H1 (cell line): ENCODE measurements at regions not wholly inside any gene's neighbourhood (a gene's known extent, or its start where the extent isn't known, plus 50 kb on each side); places are given as distances from the start of the nearest gene placed in this dataset.

Experiments
- CTCF ChIA-PET: fragments of 300-600 bp; sonication (Branson Sonifier 250); formaldehyde crosslinking; loops from one replicate; lab custom pipeline; 2021; ENCODE audit not compliant: partially characterized antibody; lab: Charles Lee
- POLR2A ChIA-PET: fragments of 300-600 bp; sonication (Branson Sonifier 250); formaldehyde crosslinking; loops from one replicate; lab custom pipeline; 2021; ENCODE audit warnings: inconsistent platforms; ENCODE audit not compliant: partially characterized antibody; lab: Charles Lee
- DNase-seq, 2 experiments: peaks; one replicate each; pipeline versions ENCODE4 v3.0.0 to v3.0.0-alpha.2; 2010 to 2022; ENCODE audit warnings: low spot score in 2 of 2, low read depth in 1 of 2, mixed read lengths in 1 of 2
- FAIRE-seq: peaks from 2 replicates; lab custom pipeline; 2011; peaks lifted over from hg19 to GRCh38; lab: Jason Lieb, UNC
- H2AFZ ChIP-seq: 2 replicates; pipeline ENCODE4 v1.8.1; 2012; ENCODE audit warnings: low read length, inconsistent platforms
- H2AK5ac ChIP-seq: 2 replicates; pipeline ENCODE4 v1.6.1; 2013; ENCODE audit warnings: low read depth, low read length
- H2BK120ac ChIP-seq: replicated peaks from 2 replicates; pipeline ENCODE3; 2013; ENCODE audit warnings: low read depth, low read length, inconsistent platforms
- H2BK12ac ChIP-seq: 2 replicates; pipeline ENCODE4 v1.6.1; 2013; ENCODE audit warnings: low read depth, low read length
- H2BK15ac ChIP-seq: 2 replicates; pipeline ENCODE4 v1.6.1; 2013; ENCODE audit warnings: low read length
- H2BK20ac ChIP-seq: 2 replicates; pipeline ENCODE4 v1.6.1; 2013; ENCODE audit warnings: low read length
- H2BK5ac ChIP-seq: 2 replicates; pipeline ENCODE4 v1.6.1; 2013; ENCODE audit warnings: low read depth, low read length
- H3K14ac ChIP-seq: 2 replicates; pipeline ENCODE4 v1.6.1; 2013; ENCODE audit warnings: inconsistent platforms; ENCODE audit not compliant: insufficient read length
- H3K18ac ChIP-seq: 2 replicates; pipeline ENCODE4 v1.6.1; 2013; ENCODE audit warnings: low read length; ENCODE audit errors: extremely low read depth
- H3K23ac ChIP-seq: 2 replicates; pipeline ENCODE4 v1.6.1; 2013; ENCODE audit warnings: inconsistent platforms; ENCODE audit not compliant: insufficient read length
- H3K23me2 ChIP-seq: 2 replicates; pipeline ENCODE4 v1.6.1; 2013; ENCODE audit warnings: low read depth, low read length
- H3K27ac ChIP-seq: 2 replicates; pipeline ENCODE4 v1.6.1; 2011; ENCODE audit warnings: low read depth, low read length, inconsistent platforms
- H3K27me3 ChIP-seq, 4 experiments: replicated peaks in 1 of 4; 1 replicate in 1 of 4; 2 replicates in 3 of 4; pipeline versions ENCODE4 v1.6.1 to v1.8.1; 2011 to 2013; ENCODE audit warnings: low read length in 3 of 4, mild to moderate bottlenecking in 3 of 4, inconsistent platforms in 2 of 4, mixed read lengths in 2 of 4, moderate library complexity in 1 of 4; ENCODE audit not compliant: control insufficient read depth in 3 of 4, insufficient read depth in 3 of 4; ENCODE audit errors: extremely low read depth in 1 of 4
- H3K36me3 ChIP-seq, 4 experiments: 2 replicates each; pipeline versions ENCODE4 v1.6.1 to v1.8.1; 2011 to 2013; ENCODE audit warnings: mild to moderate bottlenecking in 4 of 4, low read length in 3 of 4, moderate library complexity in 2 of 4, control low read depth in 1 of 4, inconsistent platforms in 1 of 4; ENCODE audit not compliant: insufficient read depth in 4 of 4, control insufficient read depth in 2 of 4
- H3K4ac ChIP-seq: replicated peaks from 2 replicates; pipeline ENCODE3; 2013; ENCODE audit warnings: low read length, low read depth, mixed read lengths, inconsistent platforms; ENCODE audit not compliant: insufficient read length
- H3K4me1 ChIP-seq, 4 experiments: replicated peaks in 1 of 4; 1 replicate in 1 of 4; 2 replicates in 3 of 4; pipeline versions ENCODE4 v1.6.1 to v1.8.1; 2011 to 2013; ENCODE audit warnings: low read length in 3 of 4, inconsistent platforms in 2 of 4, mixed read lengths in 1 of 4; ENCODE audit not compliant: insufficient read depth in 4 of 4, control insufficient read depth in 3 of 4
- H3K4me2 ChIP-seq, 2 experiments: 2 replicates each; pipeline versions ENCODE4 v1.6.1 to v1.8.1; 2011 to 2013; ENCODE audit warnings: low read depth in 2 of 2, low read length in 2 of 2, control low read depth in 1 of 2, inconsistent platforms in 1 of 2, mild to moderate bottlenecking in 1 of 2; ENCODE audit not compliant: insufficient read depth in 1 of 2
- H3K4me3 ChIP-seq, 4 experiments: fragments of 200-600, 300-600 bp in 1 of 4; sonication (generic), shearing (Covaris generic), sonication (Bioruptor Twin) in 1 of 4; 2 replicates each; pipeline versions ENCODE4 v1.5.1 to v1.8.1; 2011 to 2016; ENCODE audit warnings: low read length in 4 of 4, low read depth in 3 of 4, control low read depth in 2 of 4, inconsistent platforms in 2 of 4, mild to moderate bottlenecking in 2 of 4, mixed read lengths in 1 of 4, moderate library complexity in 1 of 4; ENCODE audit not compliant: insufficient read depth in 2 of 4; ENCODE audit errors: extremely low read depth in 1 of 4
- H3K56ac ChIP-seq: replicated peaks from 2 replicates; pipeline ENCODE3; 2013; ENCODE audit warnings: low read depth, mild to moderate bottlenecking, mixed read lengths, low read length, inconsistent platforms; ENCODE audit not compliant: insufficient read length
- H3K79me1 ChIP-seq: 2 replicates; pipeline ENCODE4 v1.6.1; 2013; ENCODE audit warnings: low read depth, low read length, control low read depth
- H3K79me2 ChIP-seq, 2 experiments: 2 replicates each; pipeline versions ENCODE4 v1.6.1 to v1.8.1; 2012 to 2013; ENCODE audit warnings: low read length in 2 of 2, mild to moderate bottlenecking in 2 of 2, inconsistent platforms in 1 of 2; ENCODE audit not compliant: insufficient read depth in 2 of 2, control insufficient read depth in 1 of 2
- H3K9ac ChIP-seq, 4 experiments: replicated peaks in 1 of 4; 1 replicate in 1 of 4; 2 replicates in 3 of 4; pipeline versions ENCODE4 v1.6.1 to v1.8.1; 2011 to 2013; ENCODE audit warnings: low read depth in 3 of 4, low read length in 3 of 4, control low read depth in 2 of 4, mild to moderate bottlenecking in 2 of 4, moderate library complexity in 2 of 4, inconsistent platforms in 1 of 4; ENCODE audit errors: extremely low read depth in 1 of 4
- H3K9me3 ChIP-seq, 2 experiments: 2 replicates each; pipeline versions ENCODE4 v1.6.1 to v1.8.1; 2012 to 2013; ENCODE audit warnings: mild to moderate bottlenecking in 2 of 2, moderate library complexity in 2 of 2, control low read depth in 1 of 2, inconsistent platforms in 1 of 2, low read depth in 1 of 2, low read length in 1 of 2, mixed read lengths in 1 of 2; ENCODE audit not compliant: insufficient read depth in 2 of 2
- H4K20me1 ChIP-seq, 2 experiments: replicated peaks in 1 of 2; 2 replicates each; pipeline versions ENCODE3 to v1.8.1; 2011 to 2013; ENCODE audit warnings: inconsistent platforms in 2 of 2, low read length in 2 of 2, mild to moderate bottlenecking in 1 of 2; ENCODE audit not compliant: insufficient read depth in 2 of 2, control insufficient read depth in 1 of 2
- H4K5ac ChIP-seq: 2 replicates; pipeline ENCODE4 v1.6.1; 2013; ENCODE audit warnings: low read length, low read depth, mixed read lengths, inconsistent platforms; ENCODE audit not compliant: insufficient read length
- H4K8ac ChIP-seq: 2 replicates; pipeline ENCODE4 v1.8.0; 2013; ENCODE audit warnings: mild to moderate bottlenecking, moderate library complexity, low read length, inconsistent platforms; ENCODE audit not compliant: insufficient read depth; ENCODE audit errors: extremely low read depth
- H4K91ac ChIP-seq: replicated peaks from 2 replicates; pipeline ENCODE3; 2013; ENCODE audit warnings: low read length, mixed read lengths, inconsistent platforms; ENCODE audit not compliant: insufficient read length
- BACH1 ChIP-seq: IDR thresholded peaks from 2 replicates; pipeline ENCODE4 v1.6.1; 2012; ENCODE audit warnings: low read length, improper control_type of control experiment
- NANOG ChIP-seq: IDR thresholded peaks from 2 replicates; pipeline ENCODE4 v1.6.1; 2011; ENCODE audit warnings: low read length, low read depth, mild to moderate bottlenecking, inconsistent platforms; ENCODE audit not compliant: insufficient read depth, poor library complexity, severe bottlenecking
- SUZ12 ChIP-seq: fragments of 200-600 bp; sonication (generic); IDR thresholded peaks from 2 replicates; pipeline ENCODE4 v1.6.1; 2012; ENCODE audit warnings: mild to moderate bottlenecking, inconsistent platforms, low read length, moderate library complexity, mixed read lengths
- WGBS, 2 experiments: shearing (Covaris generic) in 1 of 2; methylation state at CpG; one replicate each; pipeline versions ENCODE4 v1.1.6 to v1.1.7; 2013 to 2015; ENCODE audit warnings: low lambda C conversion rate in 2 of 2, mixed read lengths in 2 of 2, inconsistent platforms in 1 of 2, low coverage in 1 of 2, missing lambda C conversion rate in 1 of 2; ENCODE audit not compliant: insufficient replicate concordance in 2 of 2, insufficient coverage in 1 of 2, insufficient read length in 1 of 2; ENCODE audit errors: extremely low coverage in 1 of 2, missing lambda C conversion rate in 1 of 2; 5-methylcytosine and 5-hydroxymethylcytosine counted together

GRCh38 chr12:88733008-88733407, 152.7 kb upstream of the KITLG start:
- no peak overlapping the region for H2AFZ ChIP-seq
- no peak overlapping the region for H3K23ac ChIP-seq
- no peak overlapping the region for H4K5ac ChIP-seq
- H4K91ac ChIP-seq, result no peak overlapping the region
- H2BK5ac ChIP-seq, result no peak overlapping the region
- no peak overlapping the region for H3K4me2 ChIP-seq
- H3K56ac ChIP-seq, result no peak overlapping the region
- DNase-seq (no peak), FAIRE-seq (no peak)
- no peak overlapping the region for H3K14ac ChIP-seq
- no peak overlapping the region for H3K4ac ChIP-seq
- H3K27me3 ChIP-seq, result no peaks in the 10 kb centered on the region
- no peaks in the 10 kb centered on the region for H3K36me3 ChIP-seq
- H3K79me1 ChIP-seq, result no peaks in the 10 kb centered on the region
- H2BK12ac ChIP-seq, result no peak overlapping the region
- no peak overlapping the region for H4K8ac ChIP-seq
- CTCF ChIA-PET, result interaction anchor here (0.8 to 0.9 kb wide), 2 partner anchors 11 to 261 kb away, joined by 3 to 5 read pairs; no protein-coding TSS in a partner anchor
- WGBS, 2 experiments, result 96% methylated on average over 2 of the region's 2 CpGs; no CpG with 5 or more reads in 1 of the 2 experiments
- no peak overlapping the region for H3K9ac ChIP-seq
- no peaks in the 10 kb centered on the region for H3K79me2 ChIP-seq
- H2BK20ac ChIP-seq, result no peak overlapping the region
- no peaks in the 10 kb centered on the region for H4K20me1 ChIP-seq
- no peak overlapping the region for H3K18ac ChIP-seq
- H3K27ac ChIP-seq, result no peak overlapping the region
- no peak overlapping the region for H2AK5ac ChIP-seq
- no peaks in the 10 kb centered on the region; the same call in 1 of the 2 replicates for H3K23me2 ChIP-seq
- H3K4me3 ChIP-seq, result no peak overlapping the region
- no peak overlapping the region for H2BK15ac ChIP-seq
- H3K4me1 ChIP-seq, result no peaks in the 10 kb centered on the region
- H3K9me3 ChIP-seq, result no peaks in the 10 kb centered on the region
- POLR2A ChIA-PET, result no interaction called here
- H2BK120ac ChIP-seq, result no peak overlapping the region
- TF ChIP-seq BACH1 (no peak), NANOG (no peak), SUZ12 (no peak)
